Midbrain (tissue), 1 donor: ENCODE measurements at regions not wholly inside any gene's neighbourhood (a gene's known extent, or its start where the extent isn't known, plus 50 kb on each side); places are given as distances from the start of the nearest gene placed in this dataset.

Source experiments
- DNase-seq: peaks from one replicate; lab custom pipeline; 2025; lab: John Stamatoyannopoulos, UW

DNA sequence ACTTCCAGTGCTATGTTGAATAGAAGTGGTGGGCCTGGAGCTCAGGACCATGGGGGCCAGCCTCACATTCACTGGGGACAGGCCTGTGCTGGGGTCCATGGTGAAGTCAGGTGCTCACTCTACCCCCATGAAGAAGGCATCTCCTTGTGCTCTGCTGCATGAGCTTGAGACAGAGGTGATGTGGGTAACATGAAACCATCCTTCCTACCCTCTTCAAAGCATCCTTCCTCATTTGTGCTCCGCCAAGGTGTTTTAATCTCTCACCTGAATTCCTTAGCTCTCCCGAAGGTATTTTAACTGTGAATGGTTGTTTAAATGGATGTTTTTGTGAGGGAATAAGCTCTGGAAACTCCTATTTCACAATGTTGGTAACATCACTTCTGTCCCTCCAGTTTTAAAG lies 209.6 kb upstream of the PCSK2 start:
- no peak for DNase-seq

DNA sequence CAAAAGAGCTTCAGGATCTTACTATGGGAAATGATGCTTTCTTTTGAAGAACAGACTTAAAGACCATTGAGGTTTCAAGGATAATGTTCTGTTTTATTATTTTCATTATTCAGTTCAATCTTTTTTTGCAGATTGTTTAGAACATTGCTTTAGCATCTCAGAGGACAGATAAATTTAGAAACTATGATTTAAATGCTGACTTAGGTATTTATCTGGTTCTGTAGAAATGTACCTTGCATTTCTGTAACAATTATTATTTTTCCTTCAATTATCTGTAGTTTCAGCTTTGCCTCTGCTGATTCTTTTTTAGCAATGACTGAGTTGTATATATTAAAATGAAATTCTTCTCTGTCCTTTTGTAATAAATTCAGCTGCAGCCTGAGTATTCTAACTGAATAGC lies 205.4 kb upstream of the PCSK2 start:
- no peak for DNase-seq

DNA sequence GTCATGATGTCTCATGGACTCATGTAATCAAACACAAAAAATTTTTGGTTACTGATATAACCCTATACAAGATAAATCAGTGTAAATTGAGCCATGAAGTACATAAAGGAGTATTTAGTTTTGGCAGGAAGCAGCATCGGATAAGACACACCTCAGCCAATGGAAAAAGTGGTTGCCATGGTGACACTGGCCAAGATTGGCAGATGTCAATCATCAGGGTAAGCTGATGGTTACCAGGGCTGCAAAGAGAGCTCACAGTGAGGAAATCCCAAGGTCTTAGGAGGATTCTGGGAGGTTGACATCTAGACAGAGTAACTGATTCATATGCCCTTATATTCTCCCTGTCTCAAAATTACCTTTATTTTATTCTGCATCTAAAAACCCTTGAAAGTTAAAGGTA lies 203.8 kb upstream of the PCSK2 start:
- DNase-seq = no peak

DNA sequence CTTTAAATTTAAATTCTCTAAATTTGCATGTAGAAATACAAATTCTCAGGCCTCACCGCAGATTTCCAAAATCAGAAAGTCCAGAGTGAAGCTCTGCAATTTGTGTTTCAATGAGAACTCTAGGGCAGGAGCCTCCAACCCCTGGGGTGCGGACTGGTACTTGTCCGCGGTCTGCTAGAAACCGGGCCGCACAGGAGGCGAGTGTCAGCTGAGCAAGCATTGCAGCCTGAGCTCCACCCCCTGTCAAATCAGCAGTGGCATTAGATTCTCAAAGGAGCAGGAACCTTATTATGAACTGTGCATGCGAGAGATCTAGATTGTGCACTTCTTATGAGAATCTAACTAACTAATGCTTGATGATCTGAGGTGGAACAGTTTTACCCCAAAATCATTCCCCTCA lies 203.0 kb upstream of the PCSK2 start:
- DNase-seq = no peak

DNA sequence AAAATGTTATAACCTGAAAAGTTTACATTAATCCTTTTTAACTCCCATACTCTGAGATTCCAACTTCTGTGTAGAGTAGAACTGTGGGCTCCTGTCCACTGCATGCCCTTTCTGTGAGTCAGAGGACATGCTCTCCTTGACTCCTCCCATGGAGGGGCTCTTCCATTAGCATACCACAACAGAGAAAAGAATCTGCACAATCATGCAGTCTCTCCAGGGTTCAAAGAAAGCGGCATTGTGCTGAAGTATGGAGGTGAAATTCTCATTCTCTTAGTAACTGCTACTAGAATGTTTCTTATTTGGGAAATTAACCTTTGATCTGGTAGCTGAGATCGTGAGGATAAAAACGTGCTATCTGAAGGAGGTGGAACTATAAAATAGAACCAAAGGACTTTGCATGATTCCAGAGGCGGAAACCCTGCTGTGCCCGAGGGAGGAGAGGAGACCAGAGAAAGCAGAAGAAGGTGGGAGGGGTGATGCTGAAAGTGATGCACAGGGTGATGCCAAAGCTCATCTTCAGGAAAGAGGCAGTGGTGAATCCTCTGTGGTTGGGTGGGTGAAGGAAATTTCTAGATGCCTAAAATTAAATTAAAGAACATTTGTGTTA lies 202.2 kb upstream of the PCSK2 start:
- DNase-seq = no peak

DNA sequence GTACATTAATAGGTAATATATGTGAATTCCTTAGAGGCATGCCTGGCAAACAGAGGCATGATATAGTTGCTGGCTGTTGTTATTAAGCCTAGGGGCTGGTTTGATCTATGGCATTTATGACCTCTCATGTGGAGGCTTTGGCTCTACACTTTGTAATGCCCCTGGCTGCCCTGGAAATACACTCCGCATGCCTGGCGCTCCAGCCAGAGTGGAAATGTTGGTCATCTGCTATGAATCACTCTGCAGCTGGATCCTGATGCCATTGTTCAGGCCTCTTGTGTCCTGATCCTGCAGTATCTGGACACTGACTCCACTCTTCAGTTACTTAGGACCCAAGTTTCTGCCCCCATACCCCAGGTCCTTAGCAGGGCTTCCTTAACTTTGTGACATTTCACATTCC lies 200.5 kb upstream of the PCSK2 start:
- DNase-seq = no peak

DNA sequence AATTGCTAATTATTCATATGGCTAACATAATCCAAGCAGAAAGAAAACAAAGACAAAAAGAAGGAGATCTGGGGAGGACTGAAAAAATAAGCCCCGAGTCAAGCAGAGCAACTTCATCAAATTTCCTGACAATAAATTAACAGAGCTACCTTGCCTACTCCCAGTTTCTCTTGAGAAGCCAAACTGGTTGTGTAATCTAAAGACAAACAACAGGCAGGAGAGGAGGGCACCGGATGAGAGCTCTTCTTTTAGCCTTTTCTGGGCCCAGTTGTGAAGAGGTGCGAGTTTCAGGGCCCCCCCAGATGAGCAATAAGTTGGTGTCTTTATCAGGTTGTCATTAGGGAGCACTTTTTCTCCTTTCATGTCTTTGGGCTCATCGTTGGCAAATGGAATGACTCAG lies 197.1 kb upstream of the PCSK2 start:
- no peak for DNase-seq

DNA sequence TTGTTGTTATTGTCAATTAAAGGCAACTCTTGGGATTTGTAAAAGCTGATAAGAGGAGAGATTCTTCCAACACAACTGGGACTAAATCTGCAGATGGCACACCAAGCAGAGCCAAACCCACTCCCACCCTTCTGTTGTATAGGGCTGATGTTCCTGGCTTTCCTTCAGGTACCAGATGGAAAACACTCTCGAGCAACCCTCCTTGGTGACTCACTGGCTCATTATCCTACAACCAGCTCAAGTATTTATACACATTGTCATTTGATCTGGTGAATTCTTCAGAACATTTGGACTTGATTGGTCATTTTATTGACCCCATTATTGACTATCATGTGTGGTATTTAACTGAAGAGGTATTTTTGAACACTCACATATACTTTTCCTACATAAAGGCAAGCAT lies 190.3 kb upstream of the PCSK2 start:
- DNase-seq = no peak

DNA sequence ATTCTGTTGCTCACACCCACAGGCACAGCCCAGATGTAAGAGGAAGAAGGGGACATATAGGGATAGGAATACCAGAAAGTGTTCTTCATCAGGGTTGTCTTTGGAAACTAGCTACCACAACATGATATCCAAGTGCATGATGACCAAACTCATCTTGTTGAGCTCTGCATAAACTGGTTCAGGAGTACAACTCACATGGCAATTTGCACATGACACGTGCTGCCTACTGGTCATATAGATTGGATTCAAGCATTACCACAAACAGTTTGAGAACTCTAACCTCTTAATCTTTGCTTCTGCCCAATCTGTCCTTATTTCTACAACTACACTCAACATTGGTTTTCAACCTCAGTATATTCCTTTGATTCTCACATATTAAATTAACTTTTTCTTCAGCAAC lies 184.7 kb upstream of the PCSK2 start:
- DNase-seq = no peak

DNA sequence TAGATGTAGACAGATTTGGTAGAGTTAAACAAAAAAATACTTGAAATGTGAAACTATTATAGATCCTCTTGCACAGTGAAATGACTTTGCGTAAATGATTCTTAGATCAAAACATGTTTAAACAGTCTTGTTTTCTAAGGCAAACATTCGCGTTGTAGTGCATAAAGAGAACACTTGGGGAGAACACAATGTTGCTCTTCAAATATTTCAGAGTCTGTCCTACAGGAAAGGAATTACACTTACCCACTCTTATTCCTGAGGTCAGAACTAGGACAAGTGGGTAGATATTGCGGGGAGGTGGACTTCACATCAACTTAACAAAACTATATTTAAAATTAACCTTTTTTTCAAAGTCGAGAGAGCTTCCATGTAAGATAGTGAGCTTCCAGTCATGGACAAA lies 183.5 kb upstream of the PCSK2 start:
- DNase-seq = no peak

DNA sequence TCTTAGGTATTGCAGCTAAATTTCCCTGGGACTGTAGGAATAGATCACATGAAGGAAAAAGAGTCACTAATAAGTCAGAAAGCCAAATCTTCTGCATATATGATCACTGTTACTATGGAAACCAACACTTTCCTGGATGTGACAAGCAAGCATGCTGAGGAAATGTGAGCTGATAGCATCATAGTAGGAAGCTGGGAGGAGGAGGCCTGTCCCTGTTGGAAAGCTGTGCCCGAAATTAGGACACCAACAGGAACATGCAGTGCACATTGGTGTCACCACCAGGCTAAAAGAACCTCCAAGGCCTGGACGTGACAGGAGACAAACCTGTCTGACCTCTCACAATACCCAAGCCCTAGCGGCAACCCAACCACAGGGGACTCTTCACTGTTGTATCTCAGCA lies 181.9 kb upstream of the PCSK2 start:
- no peak for DNase-seq

DNA sequence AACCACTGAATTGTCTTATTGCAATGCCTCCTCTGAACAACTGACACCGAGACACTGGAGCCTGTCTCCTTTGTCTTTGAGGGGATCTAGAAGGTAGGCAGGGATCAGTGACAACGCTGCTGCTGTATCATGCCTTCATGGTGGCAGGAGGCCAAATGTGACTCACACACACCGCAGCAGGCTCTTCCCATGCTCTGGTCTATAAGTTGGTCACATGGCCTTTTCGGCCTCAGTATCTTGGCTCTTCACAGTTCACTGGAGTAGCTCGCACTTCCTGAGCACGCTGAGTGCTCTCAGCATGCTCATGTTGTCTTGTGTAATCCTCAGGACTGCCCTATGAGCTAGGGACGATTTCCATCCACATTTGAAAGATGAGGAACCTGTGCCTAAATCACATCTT lies 167.4 kb upstream of the PCSK2 start:
- no peak for DNase-seq

DNA sequence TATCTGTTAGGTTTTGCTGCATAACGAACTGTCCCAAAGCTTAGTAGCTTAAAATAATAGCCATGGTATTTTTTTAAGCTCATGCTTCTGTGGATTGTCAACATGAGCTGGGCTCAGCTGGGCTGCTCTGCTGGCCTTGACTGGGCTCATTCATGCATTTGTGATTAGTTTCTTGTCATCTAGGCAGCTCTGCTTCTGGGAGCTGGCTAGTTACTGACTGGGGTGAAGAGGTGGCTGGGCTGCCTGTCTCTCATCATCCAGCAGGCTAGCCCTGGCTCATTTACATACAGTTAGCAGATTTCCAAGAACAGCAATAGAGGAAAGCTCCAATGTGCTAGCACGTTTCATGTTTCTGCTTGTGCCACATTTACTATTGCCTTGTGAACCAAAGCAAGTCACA lies 165.1 kb upstream of the PCSK2 start:
- DNase-seq = no peak

DNA sequence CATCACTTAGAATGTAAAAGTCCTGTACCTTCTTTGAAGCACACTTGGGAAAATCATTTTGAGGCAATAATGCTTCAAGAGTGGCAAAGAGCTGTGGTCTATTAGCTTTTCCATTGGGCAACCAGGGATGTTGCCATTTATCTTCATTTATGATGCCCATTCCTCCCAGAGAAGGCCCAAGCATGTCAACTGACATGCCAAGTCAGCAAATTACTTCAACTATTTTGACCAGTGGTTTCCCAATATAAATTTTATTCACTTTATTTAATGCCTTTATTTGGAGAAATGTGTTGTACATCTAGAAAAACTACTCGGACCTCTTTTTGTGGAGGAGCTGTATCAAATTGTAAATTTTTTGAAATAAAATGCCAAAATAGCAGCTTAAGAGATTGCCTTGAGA lies 164.1 kb upstream of the PCSK2 start:
- no peak for DNase-seq

DNA sequence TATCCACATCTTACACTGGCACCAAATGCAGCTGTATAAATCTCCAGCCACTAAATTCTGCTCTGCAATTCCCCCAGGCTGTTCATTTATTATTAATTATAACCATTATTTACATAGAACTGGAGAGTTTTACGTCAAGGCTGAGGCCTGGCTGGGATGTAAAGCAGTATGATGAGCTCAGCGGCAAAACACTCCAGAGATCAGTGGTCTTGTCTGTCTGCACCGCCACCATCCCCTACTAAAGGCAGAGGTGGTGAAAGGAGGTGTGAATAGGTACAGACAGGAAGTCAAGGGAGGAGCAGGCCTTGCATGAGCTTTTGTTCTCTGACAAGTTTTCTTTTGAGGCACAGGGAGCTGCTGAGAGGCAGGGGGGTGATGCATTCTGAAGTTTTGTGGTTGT lies 159.9 kb upstream of the PCSK2 start:
- DNase-seq = no peak

DNA sequence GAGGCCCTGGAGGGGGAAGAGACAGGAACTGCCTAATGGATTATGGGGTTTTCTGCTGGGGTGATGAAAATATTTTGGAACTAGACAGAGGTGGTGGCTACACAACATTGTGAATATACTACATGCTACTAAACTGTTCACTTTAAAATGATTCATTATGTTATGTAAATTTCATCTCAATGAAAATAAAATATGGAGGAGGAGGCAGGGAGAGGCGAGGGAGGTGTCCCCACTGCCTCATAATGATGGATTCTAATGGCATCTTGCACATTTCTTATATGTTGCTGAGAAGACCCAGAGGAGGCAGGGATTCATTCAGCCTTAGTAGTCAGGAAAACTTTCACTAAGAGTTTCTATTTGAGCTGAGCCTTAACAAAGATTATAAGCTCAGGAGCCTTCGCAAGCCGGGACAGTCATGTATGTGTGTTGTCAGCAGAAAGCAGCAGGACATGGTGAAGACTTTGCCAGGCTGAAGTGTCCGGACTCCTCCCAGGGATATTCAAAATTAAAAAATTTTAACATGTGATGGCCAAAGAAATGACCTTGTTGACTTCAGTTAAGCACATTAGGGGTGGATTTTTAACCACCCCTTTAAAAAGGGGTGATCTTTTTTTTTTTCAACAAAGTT lies 158.6 kb upstream of the PCSK2 start:
- no peak for DNase-seq

DNA sequence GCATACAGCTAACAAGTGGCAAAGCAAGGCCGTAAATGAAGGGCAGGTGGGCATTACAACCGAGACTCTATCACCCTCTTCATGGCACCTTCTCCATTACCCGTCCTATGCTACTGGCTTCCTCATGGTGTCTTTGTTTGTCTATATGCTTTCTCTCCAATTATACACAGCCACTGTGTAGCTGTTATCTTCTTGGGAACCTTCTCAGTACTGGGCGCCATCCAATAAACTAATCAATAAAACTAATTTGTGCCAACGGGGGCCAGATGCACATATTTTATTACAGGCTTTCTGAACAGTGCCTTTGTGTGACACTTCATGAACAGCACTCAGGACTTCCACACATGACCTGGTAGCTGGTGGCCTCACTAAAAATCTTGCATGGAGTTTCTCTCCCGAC lies 149.8 kb upstream of the PCSK2 start:
- no peak for DNase-seq

DNA sequence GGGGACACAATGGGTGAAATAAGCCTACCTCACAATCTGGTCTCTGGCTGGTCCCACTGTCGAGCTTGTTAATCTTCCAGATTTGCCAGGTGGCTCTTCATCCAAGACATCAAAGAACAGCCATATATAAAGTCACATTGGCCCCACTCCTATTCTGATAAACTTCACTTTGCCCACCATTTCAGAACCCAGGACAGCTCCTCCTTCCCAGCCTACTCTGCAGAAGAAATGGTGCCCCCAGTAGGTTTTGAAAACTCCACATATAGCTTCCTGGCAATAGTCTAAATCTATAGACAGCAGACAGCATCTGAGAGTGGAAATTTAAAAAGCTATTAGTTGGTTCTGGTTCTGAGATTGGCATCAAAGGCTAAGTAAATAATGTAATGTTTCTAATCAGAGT lies 143.1 kb upstream of the PCSK2 start:
- DNase-seq = no peak

DNA sequence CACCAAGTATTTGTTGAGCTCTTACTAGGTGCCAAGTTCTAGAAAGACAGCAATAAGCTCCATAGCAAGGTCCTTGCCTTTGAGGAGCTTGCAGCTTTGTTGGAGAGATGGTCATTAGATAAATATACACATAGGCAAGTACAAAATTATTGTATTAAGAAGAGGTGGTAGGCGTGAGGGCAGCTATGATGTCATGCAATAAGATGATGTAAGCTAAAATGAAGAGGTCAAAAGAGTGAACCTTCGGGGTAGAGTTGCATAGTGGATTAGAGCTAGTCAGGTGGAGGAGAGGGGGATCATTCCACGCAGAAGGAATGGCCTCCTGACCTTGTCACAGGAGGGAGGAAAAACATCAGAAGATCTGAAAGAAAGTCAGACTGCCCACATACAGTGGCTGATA lies 141.9 kb upstream of the PCSK2 start:
- no peak for DNase-seq

DNA sequence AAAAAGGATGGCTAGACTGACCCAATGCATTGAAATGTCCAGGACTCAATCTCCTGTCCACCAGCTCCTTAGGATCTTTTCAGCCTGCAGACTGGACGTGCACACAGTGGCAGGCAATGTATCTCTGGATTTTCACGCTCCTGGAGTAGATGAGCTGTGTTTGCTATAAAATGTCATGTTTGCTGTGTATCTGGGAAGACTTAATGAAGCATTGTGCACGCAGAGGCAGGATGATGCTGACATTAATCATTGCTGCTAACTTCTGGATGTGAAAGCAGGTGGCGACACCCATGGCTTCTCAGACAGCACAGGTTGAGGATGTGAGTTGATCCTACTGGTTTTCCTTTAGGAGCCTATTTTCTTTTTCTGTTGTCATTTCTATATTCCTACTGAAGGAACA lies 133.1 kb upstream of the PCSK2 start:
- DNase-seq = no peak

DNA sequence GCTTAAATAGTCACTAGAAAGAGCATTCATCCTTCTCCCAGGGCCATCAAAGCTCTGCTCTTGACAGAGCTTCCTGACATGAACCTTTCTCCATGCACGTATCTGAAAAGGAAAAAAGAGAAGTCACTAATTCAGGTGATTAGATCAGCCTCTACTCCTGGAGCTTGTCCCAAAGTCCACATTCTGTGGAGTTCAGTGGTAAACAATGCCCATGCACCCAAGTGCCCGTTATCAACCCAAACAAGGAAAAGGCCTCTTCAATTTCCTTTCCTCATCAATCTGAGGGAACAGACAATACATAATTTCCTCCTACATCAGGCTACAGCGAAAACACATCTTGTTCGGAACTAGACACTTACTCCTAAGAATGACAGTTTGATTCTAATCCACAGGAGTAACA lies 129.2 kb upstream of the PCSK2 start:
- no peak for DNase-seq

DNA sequence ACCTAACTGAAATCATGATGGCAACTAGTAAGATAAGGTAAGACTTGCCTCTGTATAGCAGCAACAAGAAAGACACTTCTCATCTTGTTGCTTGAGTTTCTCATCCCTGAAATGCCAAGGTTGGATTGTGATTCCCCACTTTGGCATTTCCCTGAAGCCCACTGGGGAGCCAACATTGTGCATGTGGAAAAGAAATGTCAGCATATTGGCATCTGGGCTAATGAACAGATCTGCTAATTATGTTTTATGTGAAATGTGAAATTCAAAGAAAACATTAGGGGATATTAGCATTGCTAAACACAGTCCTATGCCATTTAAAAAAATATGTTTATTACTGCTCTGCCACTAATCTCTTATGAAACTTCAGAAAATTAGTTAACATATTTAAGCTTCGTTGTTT lies 126.3 kb upstream of the PCSK2 start:
- DNase-seq = no peak

DNA sequence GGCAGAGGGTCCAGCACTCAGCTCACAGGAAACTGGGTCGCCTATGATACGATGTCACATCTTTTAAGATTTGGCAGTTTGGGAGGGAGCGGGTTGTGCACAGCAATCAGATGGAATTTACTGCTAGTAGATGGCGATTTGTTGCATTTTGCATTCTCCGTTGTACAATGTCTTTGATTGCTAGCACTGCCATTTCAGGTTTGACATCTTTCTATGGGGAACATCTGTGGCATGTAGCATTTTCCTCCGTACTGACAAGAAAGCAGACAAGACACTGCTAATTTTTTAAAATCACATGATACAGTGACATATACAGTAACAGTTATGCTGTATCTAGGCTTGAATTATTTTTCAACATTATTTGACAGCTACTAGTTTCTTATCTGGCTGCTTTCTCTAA lies 119.7 kb upstream of the PCSK2 start:
- DNase-seq = no peak

DNA sequence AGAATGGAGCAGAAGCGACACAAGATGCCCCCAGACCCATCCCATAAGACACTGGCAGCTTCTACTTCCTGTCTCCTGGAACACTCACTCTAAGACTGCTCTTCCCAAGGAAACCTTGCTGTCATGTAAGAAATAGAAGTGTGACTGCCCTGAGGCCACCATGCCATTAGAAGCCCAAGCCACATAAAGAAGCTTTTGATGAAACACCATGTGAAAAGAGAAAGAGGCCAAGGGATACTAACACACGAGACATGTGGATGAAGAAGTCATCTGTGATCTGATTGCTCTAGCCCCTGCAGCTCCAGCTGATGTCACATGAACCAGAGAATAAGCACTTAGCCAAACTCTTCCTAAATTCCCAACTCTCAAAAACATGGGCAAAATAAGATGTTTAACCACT lies 117.9 kb upstream of the PCSK2 start:
- no peak for DNase-seq

DNA sequence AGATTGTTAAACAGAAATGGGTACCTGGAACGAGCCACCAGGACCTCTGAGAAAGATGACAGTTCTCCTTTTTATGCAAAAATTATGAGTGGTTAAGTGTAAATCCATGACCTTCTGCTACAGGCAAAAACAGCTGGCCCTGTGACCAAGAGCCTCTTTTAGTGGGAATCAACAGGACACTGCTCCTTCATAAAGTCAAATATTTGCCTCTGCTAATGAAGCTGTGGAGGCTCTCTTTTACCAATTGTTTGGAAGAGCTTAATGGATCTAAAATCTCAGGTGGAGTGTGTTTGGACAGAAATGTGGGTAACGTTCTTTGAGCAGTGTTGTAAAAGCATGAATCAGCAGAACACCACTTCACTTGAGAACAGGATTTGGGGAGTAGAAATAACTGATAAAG lies 117.5 kb upstream of the PCSK2 start:
- DNase-seq = no peak
